HEK293 (cell line): ENCODE measurements at regions not wholly inside any gene's neighbourhood (a gene's known extent, or its start where the extent isn't known, plus 50 kb on each side); places are given as distances from the start of the nearest gene placed in this dataset.

ENCODE experiments used
- CTCF ChIA-PET: fragments of 350-600 bp; formaldehyde crosslinking; extraction: SDS; loops from one replicate; lab custom pipeline; 2021; ENCODE audit warnings: antibody characterized with exemption; lab: Yijun Ruan, JAX
- POLR2A ChIA-PET: fragments of 300-600 bp; formaldehyde crosslinking; extraction: SDS; loops from one replicate; lab custom pipeline; 2020; ENCODE audit warnings: antibody characterized with exemption, inconsistent platforms; lab: Yijun Ruan, JAX
- H3K27ac ChIP-seq: fragments of 200-500 bp; sonication (Bioruptor generic); 2 replicates; pipeline ENCODE4 v1.5.1; 2014; ENCODE audit warnings: low read depth, low read length, control low read depth, inconsistent platforms; ENCODE audit errors: extremely low read depth
- H3K36me3 ChIP-seq, 2 experiments: fragments of 200-500 bp in 1 of 2; sonication (Bioruptor generic) in 1 of 2; 1 replicate in 1 of 2; 2 replicates in 1 of 2; pipeline ENCODE4 v1.5.1; 2014 to 2017; ENCODE audit warnings: inconsistent platforms in 2 of 2, low read length in 2 of 2; ENCODE audit not compliant: control insufficient read depth in 2 of 2, insufficient read depth in 1 of 2
- H3K4me1 ChIP-seq: fragments of 200-500 bp; sonication (Bioruptor generic); 2 replicates; pipeline ENCODE4 v1.5.1; 2014; ENCODE audit warnings: mild to moderate bottlenecking, low read length, inconsistent platforms; ENCODE audit not compliant: control insufficient read depth, insufficient read depth
- H3K4me3 ChIP-seq: 2 replicates; pipeline ENCODE4 v1.5.1; 2011; ENCODE audit warnings: low read depth, mild to moderate bottlenecking, control low read depth, low read length, moderate library complexity
- H3K9me3 ChIP-seq: fragments of 200-500 bp; sonication (Bioruptor generic); 2 replicates; pipeline ENCODE4 v1.5.1; 2014; ENCODE audit warnings: low read depth, low read length, inconsistent platforms; ENCODE audit not compliant: control insufficient read depth, insufficient read depth
- IKZF3 ChIP-seq: fragments of 450-650 bp; IDR thresholded peaks from 2 replicates; pipeline ENCODE4 v1.5.0; 2018; ENCODE audit warnings: missing biosample characterization, mild to moderate bottlenecking, missing genetic modification characterization, moderate library complexity
- OSR2 ChIP-seq: fragments of 450-650 bp; formaldehyde crosslinking; IDR thresholded peaks from 2 replicates; pipeline ENCODE4 v1.5.1; 2016; ENCODE audit warnings: missing biosample characterization, missing genetic modification characterization
- REST ChIP-seq: fragments of 450-650 bp; formaldehyde crosslinking; IDR thresholded peaks from 2 replicates; pipeline ENCODE4 v1.5.1; 2016; ENCODE audit warnings: missing biosample characterization, missing genetic modification characterization
- ZBTB21 ChIP-seq: fragments of 450-650 bp; formaldehyde crosslinking; IDR thresholded peaks from 2 replicates; pipeline ENCODE4 v1.5.1; 2017; ENCODE audit warnings: missing biosample characterization, missing genetic modification characterization
- ZNF112 ChIP-seq: fragments of 450-650 bp; formaldehyde crosslinking; IDR thresholded peaks from 2 replicates; pipeline ENCODE4 v1.5.0; 2017; ENCODE audit warnings: missing biosample characterization, missing genetic modification characterization
- ZNF175 ChIP-seq: fragments of 450-650 bp; formaldehyde crosslinking; IDR thresholded peaks from 2 replicates; pipeline ENCODE4 v1.5.1; 2016; ENCODE audit warnings: missing biosample characterization, missing genetic modification characterization
- ZNF26 ChIP-seq: fragments of 450-650 bp; formaldehyde crosslinking; IDR thresholded peaks from 2 replicates; pipeline ENCODE4 v1.5.1; 2016; ENCODE audit warnings: missing biosample characterization, missing genetic modification characterization
- ZNF362 ChIP-seq: fragments of 450-650 bp; formaldehyde crosslinking; IDR thresholded peaks from 2 replicates; pipeline ENCODE4 v1.5.1; 2016; ENCODE audit warnings: missing biosample characterization, missing genetic modification characterization
- ZNF530 ChIP-seq: fragments of 450-650 bp; formaldehyde crosslinking; IDR thresholded peaks from 2 replicates; pipeline ENCODE4 v1.5.1; 2016; ENCODE audit warnings: low read depth, missing biosample characterization, missing genetic modification characterization
- ZNF548 ChIP-seq: fragments of 450-650 bp; formaldehyde crosslinking; IDR thresholded peaks from 2 replicates; pipeline ENCODE4 v1.5.1; 2016; ENCODE audit warnings: missing biosample characterization, missing genetic modification characterization
- ZNF561 ChIP-seq: fragments of 450-650 bp; IDR thresholded peaks from 2 replicates; pipeline ENCODE4 v1.5.1; 2018; ENCODE audit warnings: missing biosample characterization, missing genetic modification characterization, borderline replicate concordance
- ZNF621 ChIP-seq: fragments of 450-650 bp; formaldehyde crosslinking; IDR thresholded peaks from 2 replicates; pipeline ENCODE4 v1.5.1; 2017; ENCODE audit warnings: missing biosample characterization, missing genetic modification characterization
- ZNF645 ChIP-seq: fragments of 450-650 bp; formaldehyde crosslinking; IDR thresholded peaks from 2 replicates; pipeline ENCODE4; 2016; ENCODE audit warnings: missing biosample characterization, missing genetic modification characterization
- ZNF658 ChIP-seq: fragments of 450-650 bp; formaldehyde crosslinking; IDR thresholded peaks from 2 replicates; pipeline ENCODE4; 2016; ENCODE audit warnings: missing biosample characterization, missing genetic modification characterization
- ZNF660 ChIP-seq: fragments of 450-650 bp; IDR thresholded peaks from 2 replicates; pipeline ENCODE4 v1.5.1; 2018; ENCODE audit warnings: missing biosample characterization, mild to moderate bottlenecking, missing genetic modification characterization
- ZNF776 ChIP-seq: fragments of 450-650 bp; formaldehyde crosslinking; IDR thresholded peaks from 2 replicates; pipeline ENCODE4 v1.5.0; 2017; ENCODE audit warnings: missing biosample characterization, missing genetic modification characterization, borderline replicate concordance
- ZSCAN4 ChIP-seq: fragments of 450-650 bp; formaldehyde crosslinking; IDR thresholded peaks from 2 replicates; pipeline ENCODE4 v1.5.1; 2017; ENCODE audit warnings: missing biosample characterization, missing genetic modification characterization
- ZSCAN5A ChIP-seq: fragments of 450-650 bp; formaldehyde crosslinking; IDR thresholded peaks from 2 replicates; pipeline ENCODE4 v1.5.1; 2016; ENCODE audit warnings: missing biosample characterization, missing genetic modification characterization

GRCh38 chrX:16496175-16496574 lies 153.8 kb upstream of the S100G start (continued):
- TF ChIP-seq ZNF530, result no peak
- no peak for TF ChIP-seq ZNF26 (tag by site-specific recombination)

GRCh38 chrX:16511796-16512776 lies 137.9 kb upstream of the S100G start:
- TF ChIP-seq ZNF175 (tag by site-specific recombination) (no peak), ZNF658 (no peak), ZNF645 (tag by site-specific recombination) (no peak), ZNF621 (tag by site-specific recombination) (no peak), ZSCAN4 (tag by site-specific recombination) (no peak), ZNF362 (tag by site-specific recombination) (no peak), ZNF776 (no peak), REST (tag by site-specific recombination) (no peak), ZNF548 (tag by site-specific recombination) (no peak), ZNF112 (no peak), ZSCAN5A (tag by site-specific recombination) (no peak), ZNF561 (no peak), IKZF3 (tag by site-specific recombination) (no peak), OSR2 (tag by site-specific recombination) (no peak), ZBTB21 (tag by site-specific recombination) (no peak), ZNF660 (tag by site-specific recombination) (no peak)
- no peak overlapping the region for H3K4me3 ChIP-seq
- no peaks in the 10 kb centered on the region for H3K4me1 ChIP-seq
- CTCF ChIA-PET, result interaction anchor here (0.6 kb wide), 1 partner anchor 492 kb away, joined by 5 read pairs; no protein-coding TSS in a partner anchor
- no peak overlapping the region for H3K27ac ChIP-seq
- POLR2A ChIA-PET, result no interaction called here
- no peaks in the 10 kb centered on the region for H3K36me3 ChIP-seq
- no peaks in the 10 kb centered on the region for H3K9me3 ChIP-seq
